Immature natural killer cell (primary cell): ENCODE measurements at regions not wholly inside any gene's neighbourhood (a gene's known extent, or its start where the extent isn't known, plus 50 kb on each side); places are given as distances from the start of the nearest gene placed in this dataset.
A peak's percentile ranks its signal among the peaks of the same experiment; 100 is the strongest.
"Not testable (repeated sequence)": the region's sequence is repeated elsewhere in the genome, so short reads cannot be mapped to it uniquely, and the experiment has no call there.

Source experiments
- DNase-seq, 3 donors: peaks; one replicate each; pipeline ENCODE4 v3.0.0; 2022; ENCODE audit warnings: mixed read lengths in 1 of 3
- H3K27ac Mint-ChIP-seq, 6 donors: one replicate each; pipeline ENCODE4 v1.8.0; 2020; ENCODE audit warnings: mixed read lengths in 6 of 6, mild to moderate bottlenecking in 5 of 6, inconsistent platforms in 4 of 6, moderate library complexity in 3 of 6
- H3K27me3 Mint-ChIP-seq, 3 donors: one replicate each; pipeline ENCODE4 v1.8.0; 2020 to 2021; ENCODE audit warnings: low read depth in 3 of 3, mild to moderate bottlenecking in 3 of 3, mixed read lengths in 3 of 3, moderate library complexity in 3 of 3, inconsistent platforms in 1 of 3
- H3K36me3 Mint-ChIP-seq, 3 donors: one replicate each; pipeline ENCODE4 v1.8.0; 2020; ENCODE audit warnings: mixed read lengths in 3 of 3, inconsistent platforms in 2 of 3, mild to moderate bottlenecking in 2 of 3
- H3K4me1 Mint-ChIP-seq, 2 donors: one replicate each; pipeline ENCODE4 v1.8.0; 2020; ENCODE audit warnings: inconsistent platforms in 2 of 2, mild to moderate bottlenecking in 2 of 2, mixed read lengths in 2 of 2, moderate library complexity in 1 of 2
- H3K4me3 Mint-ChIP-seq, 5 donors: one replicate each; pipeline ENCODE4 v1.8.0; 2020; ENCODE audit warnings: mild to moderate bottlenecking in 5 of 5, mixed read lengths in 5 of 5, inconsistent platforms in 3 of 5, moderate library complexity in 3 of 5
- H3K9me3 Mint-ChIP-seq, 6 donors: one replicate each; pipeline ENCODE4 v1.8.0; 2020; ENCODE audit warnings: mild to moderate bottlenecking in 6 of 6, mixed read lengths in 6 of 6, inconsistent platforms in 4 of 6, moderate library complexity in 3 of 6

GRCh38 chr12:54799966-54800365 lies 54.4 kb upstream of the MUCL1 start:
- H3K4me3 Mint-ChIP-seq, H3K36me3 Mint-ChIP-seq, H3K27me3 Mint-ChIP-seq, H3K9me3 Mint-ChIP-seq, H3K4me1 Mint-ChIP-seq, H3K27ac Mint-ChIP-seq, DNase-seq: not testable (repeated sequence)

GRCh38 chr12:54798651-54799050 lies 55.7 kb upstream of the MUCL1 start:
- DNase-seq = no peak
- H3K27me3 Mint-ChIP-seq = peaks cover 3 to 9% (median 5%) of the 10 kb centered on the region in 3 donors
- no peaks in the 10 kb centered on the region for H3K36me3 Mint-ChIP-seq
- H3K4me1 Mint-ChIP-seq = no peaks in the 10 kb centered on the region
- no peak overlapping the region for H3K27ac Mint-ChIP-seq
- peaks cover 0 to 3% (median 0%) of the 10 kb centered on the region in 6 donors for H3K9me3 Mint-ChIP-seq
- no peak overlapping the region for H3K4me3 Mint-ChIP-seq

GRCh38 chr12:54796991-54797390 lies 57.3 kb upstream of the MUCL1 start:
- Mint-ChIP-seq H3K4me3 (no peak overlapping the region), H3K36me3 (no peaks in the 10 kb centered on the region), H3K27me3 (peaks cover 3 to 9% (median 5%) of the 10 kb centered on the region in 3 donors), H3K27ac (no peak overlapping the region), H3K4me1 (no peaks in the 10 kb centered on the region), H3K9me3 (peaks cover 0 to 3% (median 0%) of the 10 kb centered on the region in 6 donors)
- DNase-seq = no peak

GRCh38 chr12:54795644-54796043 lies 58.7 kb upstream of the MUCL1 start:
- H3K4me1 Mint-ChIP-seq = no peaks in the 10 kb centered on the region
- peaks cover 0 to 3% (median 0%) of the 10 kb centered on the region in 6 donors for H3K9me3 Mint-ChIP-seq
- no peak overlapping the region for H3K27ac Mint-ChIP-seq
- H3K36me3 Mint-ChIP-seq = no peaks in the 10 kb centered on the region
- H3K27me3 Mint-ChIP-seq = peaks cover 3 to 9% (median 4%) of the 10 kb centered on the region in 3 donors
- no peak for DNase-seq
- no peak overlapping the region for H3K4me3 Mint-ChIP-seq

- Mint-ChIP-seq H3K36me3 (peaks cover 10 to 18% (median 10%) of the 10 kb centered on the region in 3 donors), H3K4me3 (no peak overlapping the region), H3K9me3 (peaks cover 19 to 37% (median 25%) of the 10 kb centered on the region in 6 donors), H3K4me1 (no peaks in the 10 kb centered on the region), H3K27me3 (peaks cover 0 to 15% (median 7%) of the 10 kb centered on the region in 3 donors), H3K27ac (no peak overlapping the region)
- no peak for DNase-seq
Observed at GRCh38 chr12:54786081-54786480, 68.2 kb upstream of the MUCL1 start.

- no peak for DNase-seq
- Mint-ChIP-seq H3K27me3 (peaks cover 0 to 15% (median 7%) of the 10 kb centered on the region in 3 donors), H3K27ac (no peak overlapping the region)
Observed at GRCh38 chr12:54784115-54784514, 70.2 kb upstream of the MUCL1 start.

GRCh38 chr12:54777031-54777430 lies 77.3 kb upstream of the MUCL1 start:
- not testable (repeated sequence) for H3K4me1 Mint-ChIP-seq, DNase-seq, H3K9me3 Mint-ChIP-seq, H3K27ac Mint-ChIP-seq, H3K36me3 Mint-ChIP-seq
- peaks cover 1 to 23% (median 2%) of the 10 kb centered on the region in 3 donors for H3K27me3 Mint-ChIP-seq
- peak overlapping the region in 1 of 5 donors; percentile 17 for H3K4me3 Mint-ChIP-seq

More at GRCh38 chr12:54784115-54784514, 70.2 kb upstream of the MUCL1 start:
- Mint-ChIP-seq H3K9me3 (peaks cover 19 to 37% (median 25%) of the 10 kb centered on the region in 6 donors), H3K4me3 (no peak overlapping the region), H3K36me3 (peaks cover 10 to 18% (median 10%) of the 10 kb centered on the region in 3 donors), H3K4me1 (no peaks in the 10 kb centered on the region)

GRCh38 chr12:54773593-54773992 lies 80.7 kb upstream of the MUCL1 start:
- Mint-ChIP-seq H3K27ac (no peak overlapping the region), H3K27me3 (peaks cover 1 to 28% (median 2%) of the 10 kb centered on the region in 3 donors), H3K9me3 (peaks cover 0 to 2% (median 0%) of the 10 kb centered on the region in 6 donors), H3K4me1 (no peaks in the 10 kb centered on the region), H3K36me3 (no peaks in the 10 kb centered on the region), H3K4me3 (no peak overlapping the region)
- DNase-seq = no peak

- Mint-ChIP-seq H3K9me3 (peaks cover 0 to 2% (median 0%) of the 10 kb centered on the region in 6 donors), H3K4me1 (peaks cover 0 to 12% of the 10 kb centered on the region in 2 donors), H3K36me3 (no peaks in the 10 kb centered on the region), H3K27ac (peak overlapping the region in 2 of 6 donors; percentile 55 to 76), H3K4me3 (no peak overlapping the region), H3K27me3 (peaks cover 0 to 1% (median 0%) of the 10 kb centered on the region in 3 donors)
- no peak for DNase-seq
Observed at GRCh38 chr12:54765652-54766051, 88.7 kb upstream of the MUCL1 start.

- H3K9me3 Mint-ChIP-seq = peaks cover 4 to 9% (median 5%) of the 10 kb centered on the region in 6 donors
- H3K4me3 Mint-ChIP-seq = no peak overlapping the region
Observed at GRCh38 chr12:54762390-54762789, 91.9 kb upstream of the MUCL1 start.

GRCh38 chr12:54759751-54760150 lies 94.6 kb upstream of the MUCL1 start:
- peaks cover 6 to 8% (median 7%) of the 10 kb centered on the region in 3 donors for H3K36me3 Mint-ChIP-seq
- H3K4me3 Mint-ChIP-seq = no peak overlapping the region

More at GRCh38 chr12:54762390-54762789, 91.9 kb upstream of the MUCL1 start:
- H3K36me3 Mint-ChIP-seq = peaks cover 6 to 8% (median 7%) of the 10 kb centered on the region in 3 donors
- peaks cover 0 to 12% of the 10 kb centered on the region in 2 donors for H3K4me1 Mint-ChIP-seq
- H3K27me3 Mint-ChIP-seq = peaks cover 3 to 5% (median 5%) of the 10 kb centered on the region in 3 donors
- no peak for DNase-seq
- no peak overlapping the region for H3K27ac Mint-ChIP-seq

GRCh38 chr12:54751493-54751892 lies 102.8 kb upstream of the MUCL1 start:
- H3K27me3 Mint-ChIP-seq = no peaks in the 10 kb centered on the region
- no peak overlapping the region for H3K27ac Mint-ChIP-seq
- H3K4me1 Mint-ChIP-seq = peaks cover 17 to 23% of the 10 kb centered on the region in 2 donors
- H3K4me3 Mint-ChIP-seq = no peak overlapping the region
- no peak for DNase-seq
- H3K36me3 Mint-ChIP-seq = no peaks in the 10 kb centered on the region
- no peaks in the 10 kb centered on the region for H3K9me3 Mint-ChIP-seq

More at GRCh38 chr12:54759751-54760150, 94.6 kb upstream of the MUCL1 start:
- Mint-ChIP-seq H3K9me3 (peaks cover 4 to 9% (median 5%) of the 10 kb centered on the region in 6 donors), H3K27me3 (peaks cover 3 to 5% (median 5%) of the 10 kb centered on the region in 3 donors), H3K27ac (no peak overlapping the region), H3K4me1 (peaks cover 0 to 6% of the 10 kb centered on the region in 2 donors)
- no peak for DNase-seq

- no peaks in the 10 kb centered on the region for H3K9me3 Mint-ChIP-seq
- peak overlapping the region in 3 of 6 donors; percentile 50 to 59 (median 57) for H3K27ac Mint-ChIP-seq
- no peaks in the 10 kb centered on the region for H3K36me3 Mint-ChIP-seq
- H3K27me3 Mint-ChIP-seq = no peaks in the 10 kb centered on the region
- H3K4me1 Mint-ChIP-seq = peaks cover 20 to 29% of the 10 kb centered on the region in 2 donors
- DNase-seq = peak; percentile 55 to 60 (median 56)
- peak overlapping the region; percentile 59 to 85 (median 80) for H3K4me3 Mint-ChIP-seq
Observed at GRCh38 chr12:54749191-54749818, 101.1 kb upstream of the DCD start.

- Mint-ChIP-seq H3K27ac (peak overlapping the region in 5 of 6 donors; percentile 2 to 91 (median 56)), H3K36me3 (peaks cover 0 to 7% (median 0%) of the 10 kb centered on the region in 3 donors), H3K9me3 (peaks cover 0 to 3% (median 0%) of the 10 kb centered on the region in 6 donors), H3K4me3 (no peak overlapping the region), H3K27me3 (peaks cover 0 to 3% (median 2%) of the 10 kb centered on the region in 3 donors), H3K4me1 (peaks cover 56 to 63% of the 10 kb centered on the region in 2 donors)
- no peak for DNase-seq
Observed at GRCh38 chr12:54744590-54744989, 96.4 kb upstream of the DCD start.
